ENCODE measurements at regions not wholly inside any gene's neighbourhood (a gene's known extent, or its start where the extent isn't known, plus 50 kb on each side); places are given as distances from the start of the nearest gene placed in this dataset.
"Not testable (repeated sequence)": the region's sequence is repeated elsewhere in the genome, so short reads cannot be mapped to it uniquely, and the experiment has no call there.

DNA sequence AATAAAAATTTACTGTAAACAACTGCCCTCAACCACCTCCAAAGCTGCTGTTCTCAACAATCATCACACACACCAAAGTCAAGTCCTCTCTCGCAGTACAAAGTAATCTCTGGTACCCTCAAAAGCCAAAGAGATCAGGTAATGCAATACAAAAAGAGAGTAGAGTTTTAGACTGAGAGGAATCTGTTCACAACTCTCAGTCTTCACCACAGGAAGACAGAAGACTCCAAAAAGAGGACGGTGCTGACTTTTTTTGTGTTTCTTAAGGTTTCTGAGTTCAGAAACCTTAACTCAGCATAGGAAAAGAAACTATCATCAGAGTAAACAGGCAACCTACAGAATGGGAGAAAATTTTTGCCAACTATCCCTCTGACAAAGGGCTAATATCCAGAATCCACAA is 1072.3 kb upstream of the DIAPH2 start:
- no peak for DNase-seq

DNA sequence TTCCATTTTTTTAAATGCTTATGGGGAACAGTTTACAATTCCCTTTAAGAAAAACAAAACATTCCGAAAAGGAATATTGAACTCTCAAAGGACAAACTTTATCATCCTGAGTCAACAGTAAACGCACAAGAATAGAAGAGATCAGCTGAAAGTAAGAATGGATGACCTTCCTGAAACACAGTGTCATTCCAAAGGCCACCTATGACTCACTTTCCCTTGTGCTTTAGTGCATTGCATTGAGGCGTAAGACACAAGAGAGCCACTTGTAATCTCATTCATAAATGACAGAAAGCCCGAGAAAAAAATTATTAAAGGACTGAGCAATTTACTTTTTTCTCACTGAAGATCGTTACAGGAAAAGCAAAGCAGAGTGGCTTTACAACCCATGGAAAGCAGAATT is 1062.4 kb upstream of the DIAPH2 start:
- DNase-seq = no peak

DNA sequence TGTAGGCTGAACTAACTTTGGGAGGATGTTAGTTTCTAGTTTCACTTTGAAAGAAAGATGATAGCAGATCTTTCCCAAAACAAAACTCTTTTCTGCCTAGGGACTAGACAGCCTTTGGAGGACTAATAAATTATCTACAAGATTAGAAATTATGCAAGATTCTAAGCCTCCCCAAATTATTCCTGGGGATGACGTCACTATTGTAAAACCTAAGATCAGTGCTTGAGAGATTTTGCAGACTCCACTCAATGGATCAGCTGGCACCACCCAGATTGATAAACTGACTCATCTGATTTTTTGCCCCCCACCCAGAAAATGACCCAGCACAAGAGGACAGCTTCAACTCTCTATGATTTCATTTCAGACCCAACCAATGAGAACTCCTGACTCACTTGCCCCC is 1057.9 kb upstream of the DIAPH2 start:
- no peak for DNase-seq

DNA sequence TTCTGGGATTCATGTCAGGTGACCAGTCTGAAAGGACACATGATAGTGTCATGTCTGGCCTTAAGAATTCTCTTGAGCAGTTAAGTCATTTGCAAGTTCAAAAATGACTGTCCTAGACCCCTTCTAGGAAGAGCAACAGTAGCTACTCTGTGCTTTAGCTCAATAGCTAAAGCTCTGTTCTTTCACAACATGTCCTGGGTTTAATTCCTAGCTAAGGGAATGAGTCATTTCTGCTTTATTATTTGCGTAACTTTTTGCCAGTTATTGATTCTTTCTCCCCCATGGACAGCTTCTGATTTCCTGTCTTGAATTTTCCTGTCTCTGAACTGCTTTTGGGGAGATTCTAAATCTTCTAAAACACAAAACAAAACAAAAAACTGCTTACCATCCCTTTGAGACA is 1055.8 kb upstream of the DIAPH2 start:
- no peak for DNase-seq

DNA sequence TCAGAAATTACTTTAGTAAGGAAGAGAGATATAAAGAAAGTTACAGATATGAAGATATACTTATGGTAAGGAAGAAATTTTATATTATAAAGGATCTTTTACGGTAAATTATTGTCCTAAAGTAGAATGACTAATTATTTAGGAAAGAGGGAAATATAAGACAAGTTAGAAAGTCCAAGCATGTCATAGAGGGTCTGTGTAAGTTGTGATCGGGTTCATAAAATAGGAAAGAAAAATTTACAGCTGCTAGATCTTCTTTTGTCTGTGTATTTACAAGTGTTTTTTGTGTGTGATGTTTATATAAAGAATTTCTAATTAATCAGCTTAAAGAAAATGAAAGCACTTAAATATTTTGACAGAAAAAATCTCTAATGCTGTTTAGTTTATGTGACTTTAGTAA is 1054.9 kb upstream of the DIAPH2 start:
- DNase-seq = no peak

DNA sequence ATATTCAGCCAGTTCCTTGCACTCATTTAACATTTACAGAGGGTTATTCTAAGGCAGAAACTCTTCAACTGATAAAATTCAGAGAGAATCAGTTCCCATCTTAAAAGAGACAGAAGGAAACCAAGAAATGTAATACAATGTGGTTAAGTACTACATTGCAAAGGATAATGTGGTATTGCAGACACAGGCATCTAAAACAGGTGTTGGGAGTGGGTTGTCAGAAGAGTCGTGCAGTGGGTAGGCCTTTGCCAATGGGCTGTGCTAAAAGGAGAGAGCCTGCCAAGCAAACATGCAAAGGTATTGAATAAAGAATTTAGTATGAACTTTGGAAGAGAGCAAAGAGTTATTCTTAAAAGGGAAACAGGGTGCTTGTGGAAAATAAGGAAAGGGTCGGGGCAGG is 1044.4 kb upstream of the DIAPH2 start:
- no peak for DNase-seq

DNA sequence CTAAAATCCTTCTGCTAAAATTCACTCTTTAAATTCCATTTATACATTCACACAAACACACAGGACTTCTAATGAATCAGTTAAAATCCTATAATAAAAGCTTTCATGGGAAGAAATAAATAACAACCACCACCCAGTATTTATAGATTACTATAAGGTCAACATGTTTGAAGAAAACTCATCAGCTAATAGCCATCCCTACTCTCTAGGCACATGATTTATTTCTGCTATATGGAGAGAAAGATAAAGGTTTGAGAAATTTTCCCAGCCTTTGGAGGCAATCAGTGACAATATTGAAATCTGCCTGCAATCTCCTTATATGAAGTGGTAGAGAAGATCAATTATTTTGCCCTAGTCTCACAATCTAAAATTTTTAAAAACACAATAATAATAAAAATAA is 1038.9 kb upstream of the DIAPH2 start:
- no peak for DNase-seq

DNA sequence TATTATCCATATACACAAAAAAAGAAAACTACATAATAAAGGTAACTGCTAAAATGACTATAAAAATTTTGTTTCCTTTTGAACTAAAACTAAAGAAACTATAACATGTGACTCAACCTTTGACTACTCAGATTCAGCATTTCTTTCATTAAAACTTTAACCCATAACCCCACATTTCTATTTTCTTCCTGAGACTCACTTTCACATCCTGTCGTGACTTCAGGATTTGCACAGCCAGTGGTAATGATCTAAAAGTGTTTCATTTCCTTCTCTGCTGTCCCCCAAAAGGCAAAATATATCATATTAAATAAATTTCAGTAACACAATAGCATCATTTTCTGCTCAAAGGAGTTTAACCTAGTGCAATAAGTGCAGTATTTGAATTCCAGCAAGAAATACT is 1022.4 kb upstream of the DIAPH2 start:
- DNase-seq = no peak

DNA sequence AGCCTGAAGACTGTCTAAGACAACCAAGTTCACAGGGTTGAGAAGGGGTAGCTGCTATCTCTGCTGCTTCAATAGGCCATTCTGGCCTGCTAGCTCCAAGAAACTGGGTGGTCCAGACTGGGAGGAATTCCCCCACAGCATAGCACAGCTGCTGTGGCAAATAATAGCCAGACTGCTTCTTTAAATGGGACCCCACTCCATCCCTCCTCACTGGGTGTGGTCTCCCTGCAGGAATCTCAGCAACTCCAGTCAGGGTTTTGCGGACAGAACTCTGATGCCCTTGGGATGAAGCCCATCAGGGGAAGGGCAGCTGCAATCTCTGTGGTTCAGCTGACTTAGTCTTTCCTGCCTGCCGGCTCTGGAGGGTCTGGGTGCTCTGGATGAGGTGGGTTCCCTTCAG is 1018.6 kb upstream of the DIAPH2 start:
- no peak for DNase-seq

DNA sequence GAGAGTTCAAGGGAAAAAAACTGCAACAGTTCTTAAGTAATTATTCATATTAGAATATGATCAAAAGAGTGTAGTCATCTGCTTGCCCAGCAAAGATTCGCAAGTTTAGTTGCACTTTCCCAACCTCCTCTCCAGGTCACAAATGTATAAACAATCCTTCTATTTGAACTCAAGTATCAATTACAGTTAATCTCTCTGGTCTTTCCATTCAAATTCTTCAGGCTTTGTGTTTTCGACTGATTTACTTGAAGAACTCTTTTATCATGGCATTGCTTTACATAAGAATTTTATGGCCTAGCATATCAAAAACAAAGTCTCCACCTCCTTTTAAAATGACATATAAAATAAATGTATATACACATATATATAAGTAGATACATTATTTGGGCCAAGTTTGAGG is 1009.6 kb upstream of the DIAPH2 start:
- no peak for DNase-seq

DNA sequence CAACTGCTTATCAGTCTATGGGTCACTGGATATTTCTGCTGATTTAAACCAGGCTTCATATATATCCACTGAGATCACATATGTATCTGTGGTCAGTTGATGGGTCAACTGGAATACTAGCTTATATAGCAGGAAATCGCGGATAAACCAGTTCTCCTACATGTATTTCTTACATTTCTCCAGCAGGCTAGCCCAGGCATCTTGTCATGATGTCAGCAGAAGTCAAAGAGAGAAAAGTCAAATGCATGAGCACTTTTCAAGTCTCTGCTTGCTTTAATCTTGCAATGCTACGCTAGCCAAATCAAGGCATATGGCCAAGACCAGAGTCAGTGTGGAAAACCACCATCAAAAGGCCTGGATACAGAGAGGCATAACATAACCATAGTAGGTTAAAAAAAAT is 1008.8 kb upstream of the DIAPH2 start:
- DNase-seq = no peak

DNA sequence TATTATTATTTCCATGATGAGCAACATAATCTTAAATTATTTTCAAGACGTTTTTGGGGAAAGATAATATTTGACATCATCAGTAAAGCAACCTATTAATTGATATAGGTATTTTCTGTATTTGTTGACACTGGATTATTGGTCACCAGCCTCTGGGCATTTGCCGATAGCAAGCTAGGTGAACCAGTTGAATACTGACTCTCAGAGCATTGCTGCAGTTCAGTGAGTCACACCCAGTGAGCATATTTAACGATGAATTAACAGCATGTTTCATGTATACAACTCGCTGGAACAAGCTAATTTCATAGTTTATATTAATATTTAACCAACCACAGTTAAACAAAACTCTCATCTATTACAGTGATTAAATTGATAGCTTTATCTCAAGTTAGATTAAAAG is 1006.0 kb upstream of the DIAPH2 start:
- DNase-seq = no peak

DNA sequence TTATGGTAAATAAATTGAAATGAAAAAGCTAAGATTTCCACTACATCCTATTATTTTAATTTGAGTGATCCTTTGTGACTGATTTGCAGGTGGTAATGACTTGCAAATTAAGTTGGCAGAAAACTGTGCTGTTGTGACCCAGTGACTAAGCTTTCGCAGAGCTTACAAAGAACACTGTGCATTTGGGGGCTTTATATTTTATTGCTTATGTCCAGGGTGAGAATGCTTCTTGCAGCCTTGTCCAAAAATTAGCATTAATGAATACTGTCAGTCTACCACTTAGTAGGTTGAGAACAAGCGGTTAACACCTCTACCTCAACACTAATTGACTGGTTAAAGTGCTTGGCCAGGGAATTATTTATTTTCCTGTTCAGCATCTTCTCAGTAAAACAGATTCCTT is 991.3 kb upstream of the DIAPH2 start:
- DNase-seq = no peak

DNA sequence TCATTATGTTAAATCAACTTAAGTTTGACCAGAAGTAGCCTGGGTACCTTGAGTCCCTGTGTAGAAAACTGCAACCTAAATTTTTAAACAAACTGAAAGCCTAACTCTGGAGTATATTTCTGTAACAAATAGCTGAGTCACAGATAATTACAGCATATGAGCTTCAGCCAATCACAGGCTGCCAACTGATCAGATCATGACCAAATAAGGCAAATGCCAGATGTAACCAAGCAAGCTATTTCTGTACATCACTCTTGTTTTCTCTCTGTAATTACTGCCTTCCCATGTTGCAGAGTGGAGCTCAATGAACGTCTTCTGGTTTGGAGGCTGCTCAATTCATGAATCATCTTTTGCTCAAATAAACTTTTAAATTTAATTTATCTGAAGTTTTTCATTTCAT is 980.9 kb upstream of the DIAPH2 start:
- no peak for DNase-seq

DNA sequence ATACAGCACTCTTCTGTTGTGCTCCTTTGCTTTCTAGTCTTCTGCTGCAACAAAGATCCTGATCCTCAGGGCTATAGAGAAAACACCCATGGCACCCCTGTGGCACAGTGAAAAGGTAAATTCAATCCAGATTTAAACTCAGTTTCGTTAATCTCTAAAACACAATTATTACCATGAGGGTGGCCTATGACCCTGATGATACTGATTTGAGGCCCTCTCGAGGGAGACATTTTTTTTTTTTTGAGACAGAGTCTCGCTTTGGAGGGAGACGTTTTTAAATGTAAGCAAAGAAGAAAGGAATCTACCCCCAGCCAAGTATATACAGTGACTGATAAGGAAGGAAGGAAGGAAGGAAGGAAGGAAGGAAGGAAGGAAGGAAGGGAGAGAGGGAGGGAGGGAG is 967.8 kb upstream of the DIAPH2 start:
- no peak for DNase-seq

DNA sequence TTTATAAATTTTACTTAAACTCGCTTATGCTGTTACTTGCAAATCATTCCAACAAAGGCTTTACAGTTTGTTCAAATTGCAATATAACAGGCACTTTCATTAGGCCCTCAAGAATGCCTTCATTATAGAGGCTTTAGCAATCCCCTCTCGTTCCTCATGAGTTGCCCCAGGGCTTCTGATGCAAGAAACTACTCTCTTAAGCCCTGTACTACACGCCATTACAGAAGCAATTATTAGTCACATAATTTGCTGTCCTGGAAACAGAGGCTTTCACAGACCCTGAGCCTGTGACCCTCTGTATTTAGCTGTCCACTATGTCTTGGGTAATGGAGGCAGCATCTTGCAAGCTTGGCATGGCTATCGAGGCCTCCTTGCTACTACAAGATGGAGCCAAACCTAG is 965.9 kb upstream of the DIAPH2 start:
- DNase-seq = no peak

DNA sequence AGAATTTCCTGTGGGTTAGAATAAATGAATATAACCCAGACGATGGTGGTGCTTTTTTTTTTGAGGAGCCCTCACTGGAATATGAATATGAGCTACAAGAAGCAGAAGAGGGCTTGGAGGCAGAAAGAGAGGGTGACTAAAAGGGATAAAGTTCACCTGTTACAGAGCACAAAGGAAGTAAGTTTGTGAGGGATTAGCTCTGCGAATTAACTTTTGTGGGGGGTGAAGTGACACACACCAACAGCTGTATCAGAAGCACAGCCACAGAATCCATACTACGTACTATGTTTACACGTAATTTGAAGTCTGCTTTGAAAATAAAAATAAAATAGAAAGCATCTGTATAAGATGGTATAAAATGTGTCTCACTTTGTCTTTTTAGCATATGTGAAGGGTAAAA is 963.6 kb upstream of the DIAPH2 start:
- DNase-seq = no peak

DNA sequence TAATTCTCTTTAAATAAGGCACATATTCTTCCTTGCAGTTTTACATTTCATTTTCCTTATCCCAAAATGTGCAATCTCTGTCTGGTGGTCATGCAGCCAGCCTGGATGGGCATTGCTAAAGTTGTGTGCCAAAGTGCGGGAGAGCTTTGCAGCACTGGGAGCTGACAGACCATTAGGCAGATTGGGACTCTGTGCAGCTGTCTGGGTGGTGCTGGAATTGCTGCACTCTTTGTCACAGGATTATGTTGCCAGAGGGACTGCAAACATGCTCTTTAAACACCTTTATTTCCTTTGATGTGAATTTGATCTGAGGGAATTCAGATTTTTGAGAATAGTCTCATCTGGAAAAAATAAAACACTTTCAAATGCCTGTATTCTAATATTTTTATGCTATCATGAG is 956.2 kb upstream of the DIAPH2 start:
- DNase-seq = no peak

DNA sequence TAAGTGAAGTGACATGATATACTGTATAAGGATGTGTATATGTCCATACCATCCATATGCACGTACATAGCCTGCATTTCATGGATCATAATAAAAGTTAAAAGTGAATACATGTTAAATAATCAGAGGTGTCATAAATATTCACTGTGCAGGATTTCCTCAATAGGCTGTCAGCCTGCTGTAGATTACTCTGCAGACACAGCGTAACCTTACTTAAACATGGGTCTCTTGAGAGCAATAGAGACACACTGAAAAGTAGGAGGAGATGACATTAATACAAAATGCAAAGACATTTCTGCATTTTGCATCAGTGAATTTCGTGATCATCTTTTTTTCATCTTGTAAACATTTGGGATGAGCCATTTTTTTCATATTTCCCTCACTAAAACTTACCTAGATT is 955.2 kb upstream of the DIAPH2 start:
- no peak for DNase-seq

DNA sequence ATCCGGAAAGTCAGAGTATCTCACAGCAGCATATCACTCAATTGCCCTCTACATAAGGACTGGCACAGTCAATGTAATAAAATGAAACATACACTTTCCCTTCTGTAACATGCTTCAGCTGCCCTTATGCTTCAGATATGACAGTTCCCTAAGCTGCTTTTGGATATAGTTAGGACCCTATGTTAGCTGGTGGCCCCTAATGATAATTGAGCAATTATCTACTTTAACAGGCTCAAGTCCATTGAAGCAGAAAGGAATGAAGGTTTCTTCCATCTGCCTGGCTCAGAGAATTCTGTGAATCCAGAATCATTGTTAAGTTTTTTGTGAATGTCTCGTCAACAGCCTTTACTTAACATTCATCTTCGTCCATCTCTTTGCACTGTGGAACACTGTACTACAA is 951.2 kb upstream of the DIAPH2 start:
- DNase-seq = no peak

DNA sequence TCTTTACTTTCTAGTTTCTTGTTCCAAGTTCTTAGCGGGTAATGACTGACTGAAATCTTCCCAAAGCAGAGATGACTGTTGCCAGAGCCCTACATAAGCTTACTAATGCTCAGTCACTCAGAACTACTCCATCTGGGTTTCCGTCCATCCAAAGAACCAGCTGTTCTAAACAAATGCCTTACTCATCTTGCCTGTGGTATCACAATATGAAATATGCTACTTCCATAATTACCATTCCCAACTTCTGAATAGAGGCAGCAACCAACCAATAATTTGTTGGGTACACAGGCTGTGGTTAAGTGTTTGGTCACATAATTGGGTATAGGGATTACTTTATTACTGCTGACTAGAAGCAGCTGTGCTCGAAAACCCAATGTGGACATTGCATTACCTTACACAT is 930.2 kb upstream of the DIAPH2 start:
- no peak for DNase-seq

DNA sequence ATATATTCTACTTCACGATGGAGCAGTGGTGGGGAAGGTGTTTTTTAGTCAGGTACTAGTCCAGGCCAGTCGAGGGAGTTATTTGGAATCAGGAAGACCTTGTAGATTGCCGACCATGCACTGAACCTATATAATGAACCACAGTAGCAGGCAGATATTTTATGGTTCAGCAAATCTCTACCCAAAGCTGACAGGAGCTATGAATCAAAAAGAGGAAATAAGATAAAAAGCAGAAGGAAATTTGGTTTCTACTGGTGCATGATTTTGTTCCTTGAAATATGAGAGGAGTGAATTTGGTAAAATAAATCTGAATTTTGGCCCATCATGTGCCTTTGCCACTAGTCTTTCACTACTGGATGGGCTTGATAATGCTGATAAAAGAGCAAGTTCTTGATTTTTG is 924.3 kb upstream of the DIAPH2 start:
- DNase-seq = no peak

DNA sequence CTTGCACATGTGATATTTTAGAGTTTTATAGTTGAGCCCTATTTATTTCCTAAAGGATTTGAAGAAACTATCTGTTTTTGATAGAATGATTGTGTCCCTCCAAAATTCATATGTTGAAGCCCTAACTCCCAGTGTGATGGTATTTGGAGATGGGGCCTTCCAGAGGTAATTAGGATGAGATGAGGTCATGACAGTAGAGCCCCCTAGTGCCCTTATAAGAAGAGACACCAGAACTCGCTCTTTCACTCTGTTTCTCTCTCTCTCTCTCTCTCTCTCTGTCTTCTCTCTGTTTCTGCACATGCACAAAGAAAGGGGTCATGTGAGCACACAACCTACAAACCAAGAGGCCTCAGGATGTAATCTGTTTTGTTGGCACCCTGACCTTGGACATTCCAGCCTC is 921.9 kb upstream of the DIAPH2 start:
- no peak for DNase-seq

DNA sequence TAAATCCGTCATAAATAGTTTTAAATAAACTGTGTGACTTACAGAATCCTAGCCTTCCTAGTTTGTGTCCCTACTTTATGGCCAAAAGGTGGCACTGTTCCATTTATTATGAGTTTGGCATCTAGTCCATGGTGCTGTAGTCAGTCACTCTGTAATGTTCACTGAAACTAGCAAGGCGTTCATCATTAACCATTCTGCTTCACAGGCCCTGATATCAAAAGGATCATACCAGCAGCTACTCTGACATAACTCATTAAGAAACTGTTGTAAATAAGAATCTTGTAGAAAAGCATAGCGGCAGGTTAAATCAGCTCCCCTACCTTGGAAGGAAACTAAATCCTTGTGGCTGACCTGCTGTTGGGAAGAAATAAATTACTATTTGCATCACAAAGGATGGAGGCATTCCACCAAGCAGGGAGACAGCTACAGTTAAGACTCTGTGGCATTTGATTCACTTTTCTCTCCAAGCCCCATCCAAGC is 919.6 kb upstream of the DIAPH2 start:
- peak; percentile 10 for DNase-seq

DNA sequence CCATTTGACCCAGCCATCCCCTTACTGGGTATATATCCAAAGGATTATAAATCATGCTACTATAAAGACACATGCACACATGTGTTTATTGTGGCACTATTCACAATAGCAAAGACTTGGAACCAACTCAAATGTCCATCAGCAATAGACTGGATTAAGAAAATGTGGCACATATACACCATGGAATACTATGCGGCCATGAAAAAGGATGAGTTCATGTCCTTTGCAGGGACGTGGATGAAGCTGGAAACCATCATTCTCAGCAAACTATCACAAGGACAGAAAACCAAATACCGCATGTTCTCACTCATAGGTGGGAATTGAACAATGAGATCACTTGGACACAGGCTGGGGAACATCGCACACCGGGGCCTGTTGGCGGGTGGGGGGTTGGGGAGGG is 913.4 kb upstream of the DIAPH2 start:
- not testable (repeated sequence) for DNase-seq

DNA sequence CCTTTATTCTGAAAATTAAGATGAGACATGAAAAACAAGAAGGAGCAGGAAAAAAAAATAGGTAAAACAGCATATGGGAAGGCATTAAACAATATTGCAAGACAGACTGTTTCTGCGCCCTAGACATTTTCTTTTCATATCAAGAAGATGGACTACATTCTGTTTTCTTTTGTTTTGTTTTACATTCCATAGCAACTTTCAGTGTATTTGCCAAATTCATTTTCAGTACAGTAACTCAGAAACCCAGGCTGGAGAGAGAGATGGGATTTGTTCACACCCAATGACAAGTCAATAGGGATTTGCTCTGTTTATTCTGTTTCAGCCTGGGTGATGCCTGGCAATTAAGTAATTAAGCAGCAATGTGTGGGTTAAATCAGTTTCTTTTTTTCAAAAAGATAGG is 892.8 kb upstream of the DIAPH2 start:
- DNase-seq = no peak
